ENCODE measurements at regions not wholly inside any gene's neighbourhood (a gene's known extent, or its start where the extent isn't known, plus 50 kb on each side); places are given as distances from the start of the nearest gene placed in this dataset.

DNA sequence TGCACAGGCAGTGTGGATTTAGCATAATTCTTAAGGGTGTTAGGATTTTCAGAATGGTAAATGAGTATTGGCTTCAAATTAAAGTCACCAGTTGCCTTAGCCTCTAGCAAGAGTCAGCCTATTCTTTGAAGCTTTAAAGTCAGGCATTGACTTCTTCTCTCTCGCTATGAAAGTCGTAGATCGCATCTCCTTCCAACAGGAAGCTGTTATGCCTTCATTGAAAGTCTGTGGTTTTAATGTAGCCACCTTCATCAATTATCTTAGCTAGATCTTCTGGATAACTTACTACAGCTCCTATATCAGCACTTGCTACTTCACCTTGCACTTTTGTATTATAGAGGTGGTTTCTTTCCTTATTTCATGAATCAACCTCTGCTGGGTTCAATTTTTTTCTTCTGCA, 320.2 kb downstream of the PTPRC start:
- ATAC-seq: no peak
- ChIA-PET SMC1A (ENCODE audit: uncharacterized antibody, unreplicated experiment) (interaction anchor here (1.0 to 2.3 kb wide), 4 partner anchors 8 to 154 kb away, joined by 3 to 7 read pairs (median 4); no protein-coding TSS in a partner anchor), CTCF (no interaction called here)

DNA sequence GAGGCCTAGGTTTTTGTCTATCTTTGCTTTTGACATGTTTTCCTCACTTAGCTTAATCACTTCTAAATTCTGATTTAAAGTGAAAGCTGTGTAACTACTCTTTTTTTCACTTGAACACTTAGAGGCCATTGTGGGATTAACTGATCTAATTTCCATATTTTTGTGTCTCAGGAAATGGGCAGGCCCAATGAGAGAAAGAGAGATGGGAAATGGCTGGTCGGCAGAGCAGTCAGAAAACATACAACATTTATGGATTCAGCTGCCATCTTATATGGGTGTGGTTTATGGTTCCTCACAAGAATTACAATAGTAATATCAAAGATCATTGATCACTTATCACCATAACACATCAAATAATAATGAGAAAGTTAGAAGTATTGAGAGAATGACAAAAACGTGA, 320.8 kb downstream of the PTPRC start:
- CTCF ChIA-PET: no interaction called here
- in situ Hi-C loops (cut with MboI): no loop called here
- BruUV-seq (replicated peaks): no TSS peak

More for the DNA sequence above, 320.2 kb downstream of the PTPRC start:
- no peak for FAIRE-seq
- DNase-seq (ENCODE audit: low read depth, low spot score): no peak
- Histone ChIP-seq H3K4me1 (ENCODE audit: control insufficient read depth, insufficient read depth, low read length) (no peaks in the 10 kb centered on the region), H4K20me1 (ENCODE audit: control insufficient read depth, insufficient read depth) (no peaks in the 10 kb centered on the region), H2AFZ (ENCODE audit: control insufficient read depth, low read depth, low read length) (no peak overlapping the region), H3K4me2 (ENCODE audit: control insufficient read depth, insufficient read depth) (no peak overlapping the region), H3K36me3 (ENCODE audit: control insufficient read depth in 2 of 2, insufficient read depth in 2 of 2, low read length in 1 of 2) (no peaks in the 10 kb centered on the region), H3K9me3 (replicated peaks; ENCODE audit: control insufficient read depth, insufficient read depth, low read length) (peaks cover 3% of the 10 kb centered on the region; the same call in 1 of the 3 replicates), H3K9ac (ENCODE audit: control insufficient read depth, insufficient read depth, low read length) (no peak overlapping the region), H3K4me3 (no peak overlapping the region), H3K79me2 (ENCODE audit: control insufficient read depth, insufficient read depth, low read length) (no peaks in the 10 kb centered on the region), H3K27ac (ENCODE audit: control insufficient read depth, insufficient read depth) (no peak overlapping the region), H3K27me3 (replicated peaks in 1 of 2; ENCODE audit: control insufficient read depth in 2 of 2, insufficient read depth in 2 of 2, low read length in 1 of 2) (no peaks in the 10 kb centered on the region)
- in situ Hi-C loops (cut with MboI): no loop called here
- WGBS (ENCODE audit: insufficient coverage, insufficient replicate concordance, low lambda C conversion rate, missing lambda C conversion rate): 90% methylated on average over 3 of the region's 3 CpGs
- BruUV-seq (replicated peaks): no TSS peak
- intact Hi-C loops (cut with micrococcal nuclease; ENCODE audit: unreplicated experiment): no loop called here
- ChIA-PET RAD21 (ENCODE audit: unreplicated experiment) (no interaction called here), POLR2A (interaction anchor here (1.1 kb wide), 1 partner anchor 22 kb away, joined by 3 read pairs; no protein-coding TSS in a partner anchor)
- TF ChIP-seq SUZ12 (IDR thresholded peaks at IDR 0.05; ENCODE audit: unreplicated experiment) (no peak), EP300 (IDR thresholded peaks at IDR 0.05; ENCODE audit: borderline replicate concordance in 1 of 2, control insufficient read depth in 1 of 2, low read depth in 2 of 2, low read length in 2 of 2) (no peak), NFXL1 (IDR thresholded peaks at IDR 0.05; ENCODE audit: borderline replicate concordance) (no peak), CBX3 (IDR thresholded peaks at IDR 0.05; ENCODE audit: borderline replicate concordance, low read depth) (no peak), BHLHE40 (IDR thresholded peaks at IDR 0.05; ENCODE audit: borderline replicate concordance in 1 of 2, low read depth in 2 of 2, low read length in 1 of 2) (no peak)
- TF ChIP-seq, protein P1, sequence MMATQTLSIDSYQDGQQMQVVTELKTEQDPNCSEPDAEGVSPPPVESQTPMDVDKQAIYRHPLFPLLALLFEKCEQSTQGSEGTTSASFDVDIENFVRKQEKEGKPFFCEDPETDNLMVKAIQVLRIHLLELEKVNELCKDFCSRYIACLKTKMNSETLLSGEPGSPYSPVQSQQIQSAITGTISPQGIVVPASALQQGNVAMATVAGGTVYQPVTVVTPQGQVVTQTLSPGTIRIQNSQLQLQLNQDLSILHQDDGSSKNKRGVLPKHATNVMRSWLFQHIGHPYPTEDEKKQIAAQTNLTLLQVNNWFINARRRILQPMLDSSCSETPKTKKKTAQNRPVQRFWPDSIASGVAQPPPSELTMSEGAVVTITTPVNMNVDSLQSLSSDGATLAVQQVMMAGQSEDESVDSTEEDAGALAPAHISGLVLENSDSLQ (IDR thresholded peaks at IDR 0.05): no peak

More for the DNA sequence above, 320.8 kb downstream of the PTPRC start:
- Histone ChIP-seq H3K27ac (ENCODE audit: control insufficient read depth, insufficient read depth) (no peak overlapping the region), H3K9me3 (replicated peaks; ENCODE audit: control insufficient read depth, insufficient read depth, low read length) (peaks cover 3% of the 10 kb centered on the region; the same call in 1 of the 3 replicates), H3K27me3 (replicated peaks in 1 of 2; ENCODE audit: control insufficient read depth in 2 of 2, insufficient read depth in 2 of 2, low read length in 1 of 2) (no peaks in the 10 kb centered on the region), H4K20me1 (ENCODE audit: control insufficient read depth, insufficient read depth) (no peaks in the 10 kb centered on the region), H3K4me1 (ENCODE audit: control insufficient read depth, insufficient read depth, low read length) (no peaks in the 10 kb centered on the region), H3K36me3 (ENCODE audit: control insufficient read depth in 2 of 2, insufficient read depth in 2 of 2, low read length in 1 of 2) (no peaks in the 10 kb centered on the region), H3K4me3 (no peak overlapping the region), H3K9ac (ENCODE audit: control insufficient read depth, insufficient read depth, low read length) (no peak overlapping the region), H3K79me2 (ENCODE audit: control insufficient read depth, insufficient read depth, low read length) (no peaks in the 10 kb centered on the region), H2AFZ (ENCODE audit: control insufficient read depth, low read depth, low read length) (no peak overlapping the region), H3K4me2 (ENCODE audit: control insufficient read depth, insufficient read depth) (no peak overlapping the region)
- RAD21 ChIA-PET (ENCODE audit: unreplicated experiment): no interaction called here
- SMC1A ChIA-PET (ENCODE audit: uncharacterized antibody, unreplicated experiment): interaction anchor here (1.1 to 1.5 kb wide), 2 partner anchors 15 to 22 kb away, joined by 3 to 6 read pairs; no protein-coding TSS in a partner anchor
- no peak for TF ChIP-seq FOXM1 (IDR thresholded peaks at IDR 0.05; ENCODE audit: low read depth, low read length)
- TF ChIP-seq ZNF217 (IDR thresholded peaks at IDR 0.05): no peak
- TF ChIP-seq, protein P2, sequence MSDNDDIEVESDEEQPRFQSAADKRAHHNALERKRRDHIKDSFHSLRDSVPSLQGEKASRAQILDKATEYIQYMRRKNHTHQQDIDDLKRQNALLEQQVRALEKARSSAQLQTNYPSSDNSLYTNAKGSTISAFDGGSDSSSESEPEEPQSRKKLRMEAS (IDR thresholded peaks at IDR 0.05; ENCODE audit: low read depth, low read length): no peak
- TF ChIP-seq PAX5 (IDR thresholded peaks at IDR 0.05; ENCODE audit: borderline replicate concordance, low read depth, low read length): no peak
- no peak for TF ChIP-seq DPF2 (IDR thresholded peaks at IDR 0.05)
- TF ChIP-seq, protein P3, sequence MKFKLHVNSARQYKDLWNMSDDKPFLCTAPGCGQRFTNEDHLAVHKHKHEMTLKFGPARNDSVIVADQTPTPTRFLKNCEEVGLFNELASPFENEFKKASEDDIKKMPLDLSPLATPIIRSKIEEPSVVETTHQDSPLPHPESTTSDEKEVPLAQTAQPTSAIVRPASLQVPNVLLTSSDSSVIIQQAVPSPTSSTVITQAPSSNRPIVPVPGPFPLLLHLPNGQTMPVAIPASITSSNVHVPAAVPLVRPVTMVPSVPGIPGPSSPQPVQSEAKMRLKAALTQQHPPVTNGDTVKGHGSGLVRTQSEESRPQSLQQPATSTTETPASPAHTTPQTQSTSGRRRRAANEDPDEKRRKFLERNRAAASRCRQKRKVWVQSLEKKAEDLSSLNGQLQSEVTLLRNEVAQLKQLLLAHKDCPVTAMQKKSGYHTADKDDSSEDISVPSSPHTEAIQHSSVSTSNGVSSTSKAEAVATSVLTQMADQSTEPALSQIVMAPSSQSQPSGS (IDR thresholded peaks at IDR 0.05; ENCODE audit: low read length): no peak
- TF ChIP-seq NR2C1 (IDR thresholded peaks at IDR 0.05): no peak
- TF ChIP-seq ZNF24 (IDR thresholded peaks at IDR 0.05): no peak
- no peak for TF ChIP-seq SMC3 (IDR thresholded peaks at IDR 0.05; ENCODE audit: borderline replicate concordance, low read length)
- TF ChIP-seq HSF1 (IDR thresholded peaks at IDR 0.05; ENCODE audit: low read depth, low read length): no peak
- 17% methylated on average over 2 of the region's 2 CpGs for WGBS (ENCODE audit: insufficient coverage, insufficient replicate concordance, low lambda C conversion rate, missing lambda C conversion rate)
- ATAC-seq: no peak
- no peak for FAIRE-seq
- no peak for DNase-seq (ENCODE audit: low read depth, low spot score)
- POLR2A ChIA-PET: interaction anchor here (1.1 kb wide), 1 partner anchor 23 kb away, joined by 3 read pairs; no protein-coding TSS in a partner anchor
- intact Hi-C loops (cut with micrococcal nuclease; ENCODE audit: unreplicated experiment): no loop called here
